ENCODE measurements at regions not wholly inside any gene's neighbourhood (a gene's known extent, or its start where the extent isn't known, plus 50 kb on each side); places are given as distances from the start of the nearest gene placed in this dataset.
A peak's percentile ranks its signal among the peaks of the same experiment; 100 is the strongest.
"Not testable (repeated sequence)": the region's sequence is repeated elsewhere in the genome, so short reads cannot be mapped to it uniquely, and the experiment has no call there.

DNA sequence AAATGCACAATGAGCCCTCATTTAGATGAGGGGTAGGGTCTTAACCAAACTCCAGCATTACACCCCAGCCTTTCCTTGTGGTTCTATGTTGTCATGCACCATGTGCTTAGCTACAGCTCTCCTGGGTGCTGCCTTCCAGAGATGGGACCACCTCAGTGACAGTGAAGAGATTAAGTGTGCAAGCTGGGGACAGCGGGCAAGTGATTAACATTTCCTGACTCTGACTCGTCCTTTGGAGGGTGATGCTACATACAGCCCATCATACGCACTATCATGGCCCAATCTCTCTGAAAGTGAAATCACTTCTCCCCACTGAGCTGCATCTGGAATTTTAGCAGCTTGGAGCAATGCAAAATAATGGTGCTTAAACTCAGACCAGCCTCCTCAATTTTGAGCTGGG is 293.0 kb upstream of the PLGLB1 start:
- DNase-seq (ENCODE audit: low read depth in 3 of 3) = not testable (repeated sequence)

DNA sequence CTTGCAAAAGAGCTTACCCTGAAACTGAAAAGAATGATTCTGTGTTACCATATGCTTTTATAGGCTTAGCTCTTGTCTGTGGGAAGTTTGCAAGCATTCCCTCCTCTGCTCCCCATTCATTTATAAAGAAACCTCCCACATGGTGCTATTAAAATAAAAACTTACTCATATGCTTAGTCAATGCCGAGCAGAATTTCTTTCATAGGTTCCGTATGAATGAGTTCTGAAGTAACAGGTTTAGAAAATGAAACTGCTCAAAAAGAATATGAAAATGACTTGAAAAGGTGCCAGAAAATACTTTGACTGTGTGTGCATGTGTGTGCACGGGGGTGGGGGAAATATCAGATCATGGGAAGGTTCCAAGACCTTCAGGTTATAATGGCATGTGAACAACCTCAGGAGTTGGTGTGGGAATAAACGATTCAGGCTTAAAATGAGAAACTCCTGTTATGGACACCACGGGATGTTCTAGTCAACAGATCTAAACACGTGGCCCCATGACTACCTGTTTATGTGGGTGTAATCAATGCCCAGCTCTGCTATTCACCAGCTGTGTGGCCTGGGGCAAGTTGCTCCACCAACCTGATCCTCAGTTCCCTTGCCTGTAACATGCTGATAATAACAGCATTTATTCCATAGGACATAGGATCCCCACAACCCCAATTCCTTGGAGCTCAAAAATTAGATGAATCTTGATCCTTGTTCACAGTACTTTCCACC is 293.7 kb upstream of the PLGLB1 start:
- not testable (repeated sequence) for DNase-seq (ENCODE audit: low read depth in 3 of 3)

DNA sequence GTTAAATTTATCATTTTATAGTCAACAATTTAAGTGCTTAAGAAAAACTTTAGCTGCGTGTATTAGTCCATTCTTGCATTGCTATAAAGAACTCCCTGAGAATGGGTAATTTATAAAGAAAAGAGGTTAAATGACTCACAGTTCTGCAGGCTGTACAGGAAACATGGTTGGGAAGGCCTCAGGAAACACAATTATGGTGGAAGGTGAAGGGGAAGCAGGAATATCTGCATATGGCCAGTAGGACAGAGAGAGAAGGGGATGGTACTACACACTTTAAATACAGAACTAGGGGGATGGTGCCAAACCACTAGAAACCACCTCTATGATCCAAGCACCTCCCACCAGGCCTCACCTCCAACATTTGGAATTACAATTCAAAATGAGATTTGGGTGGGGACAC is 295.5 kb upstream of the PLGLB1 start:
- DNase-seq (ENCODE audit: low read depth in 3 of 3) = not testable (repeated sequence)

DNA sequence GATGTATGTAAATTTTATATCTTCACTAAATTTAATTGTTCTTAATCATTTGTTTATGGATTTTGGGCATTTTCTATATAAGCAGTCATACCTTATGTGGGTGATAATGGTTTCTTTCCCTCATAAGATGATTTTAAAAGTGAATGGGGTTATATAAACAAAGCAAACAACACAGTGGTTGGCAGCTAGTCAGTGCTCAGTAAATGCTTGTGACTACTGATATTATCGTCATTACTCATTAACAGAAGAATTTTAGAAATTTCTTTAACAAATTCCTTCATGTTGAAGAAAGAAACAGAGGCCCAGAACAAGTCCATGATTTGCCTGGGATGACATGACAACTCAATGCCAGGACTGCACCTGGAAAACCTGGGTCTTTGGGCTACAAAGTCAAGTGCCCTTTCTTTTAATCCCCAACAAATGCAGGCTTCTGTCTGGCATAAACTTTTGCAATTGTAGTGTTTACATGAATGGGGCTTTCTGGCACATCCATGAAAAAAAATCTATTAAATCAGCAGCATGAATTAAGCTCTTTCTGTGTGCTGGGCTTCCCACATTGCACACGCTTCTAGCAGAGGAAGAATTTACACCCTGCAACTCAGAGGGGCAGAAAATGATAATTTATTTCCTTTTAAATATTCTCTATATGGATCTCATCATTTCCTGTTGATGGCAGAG is 297.3 kb upstream of the PLGLB1 start:
- DNase-seq (ENCODE audit: low read depth in 3 of 3) = not testable (repeated sequence)

DNA sequence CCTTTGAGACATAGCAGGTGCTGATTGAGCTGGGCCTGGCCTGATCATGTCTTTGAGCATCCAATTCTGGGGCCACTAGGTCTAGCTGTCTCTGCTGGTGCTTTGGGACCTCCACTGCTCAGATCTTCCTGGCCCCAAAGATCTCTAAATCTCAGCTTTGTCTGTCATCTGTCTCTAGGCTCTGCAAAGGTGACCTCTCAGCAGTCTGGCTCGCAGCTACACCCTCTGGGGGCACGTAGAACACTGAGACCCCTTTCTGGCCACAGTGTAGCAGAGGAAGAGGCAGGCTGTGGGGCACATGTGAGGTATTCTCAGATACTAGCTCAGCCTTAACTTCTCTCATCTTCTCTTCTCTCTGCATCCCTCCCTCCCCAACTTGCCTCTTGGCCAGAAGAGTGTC is 298.1 kb upstream of the PLGLB1 start:
- not testable (repeated sequence) for DNase-seq (ENCODE audit: low read depth in 3 of 3)

DNA sequence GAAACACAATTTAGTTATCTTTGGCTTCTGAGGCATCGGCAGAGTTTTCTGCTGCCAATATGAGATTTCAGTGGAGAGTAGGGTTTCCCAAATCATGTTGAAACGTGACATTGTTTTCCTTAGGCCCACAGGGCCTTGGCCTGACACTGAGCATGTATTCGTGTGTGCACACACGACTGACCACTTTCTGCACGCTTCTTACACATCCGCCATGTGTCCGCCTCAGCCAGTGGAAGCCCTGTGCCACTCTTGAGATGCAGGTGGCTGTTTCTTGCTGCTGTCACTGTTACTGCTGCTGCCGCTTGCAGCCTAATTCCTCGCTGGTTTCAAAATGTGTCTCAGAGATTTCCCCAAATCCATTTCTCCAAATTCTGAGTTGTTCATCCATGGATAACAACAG is 299.6 kb upstream of the PLGLB1 start:
- not testable (repeated sequence) for DNase-seq (ENCODE audit: low read depth in 3 of 3)

DNA sequence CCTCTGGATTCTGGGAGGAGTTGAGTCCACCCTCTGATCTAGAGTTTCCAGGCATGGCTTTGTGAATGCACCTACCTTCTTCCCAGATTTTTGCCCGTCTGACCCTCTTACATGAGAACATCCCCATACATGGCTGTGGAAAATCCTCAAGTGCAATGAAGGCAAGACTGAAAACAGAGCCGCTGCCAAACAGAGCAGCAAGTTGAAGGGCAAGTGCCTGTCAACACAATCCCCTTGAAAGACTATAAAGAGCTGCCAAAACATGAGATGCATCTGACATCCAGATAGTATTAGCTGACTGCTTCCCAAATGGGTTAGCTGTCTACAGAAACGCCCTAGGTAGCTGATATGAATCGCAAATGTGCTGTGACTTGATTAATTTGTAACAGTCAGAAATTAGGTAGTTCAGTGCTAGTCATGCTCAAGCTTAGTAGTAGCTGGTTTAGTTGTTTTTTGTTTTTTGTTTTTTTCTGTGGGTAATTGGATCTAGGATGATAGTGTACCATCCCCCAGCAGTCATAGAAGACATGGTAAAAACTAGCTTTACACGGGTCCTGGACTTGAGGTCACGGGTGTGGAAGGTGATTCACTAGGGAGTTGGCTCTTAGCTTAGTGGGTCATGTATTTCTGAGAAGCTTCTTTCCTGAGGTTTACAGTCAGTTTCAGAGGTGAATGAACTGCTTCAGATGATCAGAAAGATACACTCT is 302.8 kb upstream of the PLGLB1 start:
- not testable (repeated sequence) for DNase-seq (ENCODE audit: low read depth in 3 of 3)

DNA sequence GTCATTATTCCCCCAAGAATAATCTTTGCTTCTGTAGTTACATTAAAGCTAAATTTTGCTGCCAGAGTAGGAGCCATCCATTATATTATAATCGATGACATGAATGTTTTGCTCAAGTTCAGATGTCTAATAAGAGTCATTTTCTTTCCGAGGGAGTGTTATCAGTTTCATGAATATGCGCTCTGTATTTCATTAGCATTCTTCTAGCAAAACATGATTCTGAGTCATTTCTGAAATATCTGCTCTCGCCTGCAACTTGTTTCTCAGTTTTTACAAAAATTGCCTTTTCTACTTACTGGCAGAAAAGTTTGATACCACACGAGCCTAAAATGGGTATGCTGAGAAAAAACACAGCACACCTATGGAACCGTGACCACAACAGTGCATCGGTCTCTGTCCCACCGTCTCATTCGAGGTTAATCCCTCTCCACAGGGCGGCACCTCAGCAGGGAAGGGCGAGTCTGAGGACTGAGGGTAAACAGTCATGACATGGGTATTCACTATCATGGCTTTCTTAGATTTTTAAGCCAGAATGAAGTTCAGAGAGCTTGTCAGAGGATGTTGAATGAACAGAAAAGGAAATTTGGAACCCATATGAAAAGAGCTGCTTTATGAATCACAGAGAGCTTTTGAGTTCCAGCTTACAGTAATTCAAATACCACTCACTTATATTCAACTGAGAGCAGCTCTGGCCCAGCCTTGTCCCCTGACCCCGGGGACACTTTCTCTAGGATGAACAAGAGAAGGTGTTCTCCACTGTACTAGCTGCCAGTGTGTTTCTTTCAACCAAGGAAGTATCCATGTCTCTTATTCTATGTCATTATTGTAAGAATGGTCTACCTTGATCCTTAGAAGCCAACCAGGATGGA is 303.6 kb upstream of the PLGLB1 start:
- not testable (repeated sequence) for DNase-seq (ENCODE audit: low read depth in 3 of 3)

DNA sequence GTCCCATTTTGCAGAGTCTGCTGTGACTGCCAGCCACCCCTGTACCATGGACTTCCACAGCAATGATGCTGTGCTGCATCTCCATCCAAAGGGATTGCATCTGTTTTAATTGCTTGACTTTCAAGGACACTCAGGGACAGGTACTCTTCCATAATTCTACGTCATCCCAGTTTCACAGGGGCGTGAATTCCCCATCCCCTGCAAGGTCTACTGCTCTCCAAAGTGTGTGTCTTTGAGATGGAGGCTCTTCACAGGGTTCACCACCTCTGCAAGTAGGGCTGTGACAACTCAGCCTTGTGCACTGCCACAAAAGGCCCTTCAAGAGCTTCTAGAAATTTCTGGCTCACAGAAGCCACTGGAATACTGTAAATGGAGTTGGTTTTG is 304.3 kb upstream of the PLGLB1 start:
- not testable (repeated sequence) for DNase-seq (ENCODE audit: low read depth in 3 of 3)

DNA sequence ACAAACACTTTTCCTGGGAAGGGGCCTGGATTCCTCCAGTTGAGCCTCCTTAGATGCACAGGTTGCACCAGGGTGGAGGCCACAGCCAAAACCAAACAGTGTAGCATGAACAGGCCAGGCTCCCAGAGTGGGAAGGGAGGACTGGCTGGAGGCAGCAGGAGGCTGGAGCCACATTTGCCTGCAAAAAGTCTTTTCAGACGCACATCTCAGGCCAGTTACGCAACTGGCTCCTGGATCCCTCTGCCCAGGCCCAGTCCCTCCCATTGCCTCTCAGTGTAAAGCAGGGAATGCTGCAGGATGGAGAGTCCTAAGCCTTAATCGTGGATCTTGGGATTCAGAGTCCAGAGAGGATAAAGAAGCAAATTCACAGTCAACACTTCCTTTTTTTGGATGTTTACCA is 305.1 kb upstream of the PLGLB1 start:
- DNase-seq (ENCODE audit: low read depth in 3 of 3) = not testable (repeated sequence)

DNA sequence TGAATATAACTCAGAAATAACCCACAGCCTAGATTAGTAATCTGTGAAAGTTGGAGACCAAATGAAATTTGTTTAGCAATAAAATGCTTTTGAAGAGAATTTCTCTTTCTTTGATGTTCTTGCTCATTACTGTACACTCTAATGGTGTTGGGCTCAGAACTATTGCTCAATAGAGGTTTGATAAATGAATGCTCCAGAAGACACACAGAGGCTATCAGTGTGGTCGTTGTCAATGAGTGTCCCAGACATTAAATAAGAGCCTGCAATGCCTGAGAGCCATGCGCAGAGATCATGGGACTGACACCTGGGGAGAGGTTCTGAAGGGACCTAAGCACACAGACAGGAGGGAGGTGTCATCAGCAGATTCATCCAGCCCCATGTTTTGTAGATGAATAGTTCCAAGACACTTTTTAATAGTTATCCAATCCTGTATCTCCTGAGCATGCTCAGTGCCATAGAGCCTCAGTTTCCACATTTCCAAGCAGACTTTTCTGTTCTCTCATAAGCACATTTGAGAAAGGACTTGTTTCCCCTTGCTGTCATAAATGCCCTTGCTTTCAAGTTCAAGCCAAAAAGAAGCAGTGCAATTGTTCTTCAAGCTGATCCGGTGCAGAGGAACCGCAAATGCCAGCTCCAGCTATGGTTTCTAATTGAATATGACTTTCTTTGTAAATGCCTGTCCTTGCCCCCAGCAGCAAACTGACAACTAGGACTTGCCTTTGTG is 306.2 kb upstream of the PLGLB1 start:
- not testable (repeated sequence) for DNase-seq (ENCODE audit: low read depth in 3 of 3)

DNA sequence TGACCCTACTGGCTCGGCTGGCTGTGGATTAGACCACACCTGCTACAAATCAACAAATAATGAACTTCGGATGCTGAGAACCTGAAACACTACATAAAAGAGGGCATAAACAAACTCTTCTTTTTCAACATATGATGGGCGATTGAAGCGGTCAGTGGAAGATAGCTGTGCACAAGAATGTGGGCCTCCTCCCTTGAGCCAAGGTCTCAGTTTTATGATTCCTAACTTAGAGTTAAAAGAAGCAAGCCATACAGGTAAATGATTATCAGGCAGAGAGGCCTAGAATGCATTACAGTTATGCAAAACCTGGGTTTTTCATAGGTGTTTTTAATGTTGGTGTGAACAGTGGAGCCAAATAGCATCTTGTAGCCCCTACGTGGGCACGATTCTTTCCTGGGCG is 307.9 kb upstream of the PLGLB1 start:
- DNase-seq (ENCODE audit: low read depth in 3 of 3) = not testable (repeated sequence)

DNA sequence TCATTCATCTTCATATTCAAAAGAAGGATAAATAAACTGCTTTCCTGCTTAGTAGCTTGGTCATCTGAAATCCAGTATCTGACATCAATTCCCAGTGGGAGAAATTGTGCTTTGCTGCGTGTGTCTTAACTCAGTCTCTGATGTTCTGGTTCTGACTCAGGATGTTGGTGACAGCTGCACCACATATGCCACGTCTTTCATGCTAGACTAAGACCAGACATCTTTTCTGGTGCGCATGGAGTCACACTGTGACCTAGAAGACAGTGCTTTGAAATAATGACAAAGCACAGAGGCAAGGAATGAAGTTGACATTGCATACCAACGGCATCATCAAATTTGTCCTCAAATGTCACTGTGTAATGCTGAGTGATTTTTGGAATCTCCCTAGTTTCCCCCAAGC is 308.8 kb upstream of the PLGLB1 start:
- DNase-seq (ENCODE audit: low read depth in 3 of 3) = not testable (repeated sequence)

DNA sequence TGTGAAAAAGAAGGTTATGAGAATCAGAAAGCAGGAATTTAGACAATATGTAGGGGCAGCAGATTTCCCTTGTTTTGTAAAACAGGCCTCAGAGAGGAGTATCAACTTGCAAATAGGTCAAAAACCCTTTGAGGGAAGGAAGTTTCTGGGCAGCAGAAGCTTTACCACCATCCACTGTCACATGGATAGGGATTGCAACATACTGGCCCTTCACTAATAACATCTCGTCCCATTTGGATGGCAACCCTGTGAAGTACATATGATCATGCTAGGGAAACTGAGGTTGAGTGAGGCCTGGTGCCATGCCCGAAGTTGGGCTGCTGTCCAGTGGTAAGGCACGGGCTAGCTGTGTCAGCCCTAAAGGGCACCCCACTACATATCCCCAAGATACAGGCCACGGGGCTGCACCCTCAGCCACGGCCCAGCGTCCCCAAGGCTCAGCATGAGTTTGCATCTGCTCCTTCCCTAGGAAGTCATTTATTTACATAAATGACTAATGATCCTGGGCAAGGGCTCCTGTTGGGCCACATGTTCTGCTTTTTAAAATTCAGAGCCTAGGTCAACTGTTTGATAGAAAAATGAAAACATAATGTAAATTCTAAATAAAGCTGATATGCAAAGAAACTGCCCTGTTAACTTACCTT is 310.4 kb upstream of the PLGLB1 start:
- not testable (repeated sequence) for DNase-seq (ENCODE audit: low read depth in 3 of 3)

DNA sequence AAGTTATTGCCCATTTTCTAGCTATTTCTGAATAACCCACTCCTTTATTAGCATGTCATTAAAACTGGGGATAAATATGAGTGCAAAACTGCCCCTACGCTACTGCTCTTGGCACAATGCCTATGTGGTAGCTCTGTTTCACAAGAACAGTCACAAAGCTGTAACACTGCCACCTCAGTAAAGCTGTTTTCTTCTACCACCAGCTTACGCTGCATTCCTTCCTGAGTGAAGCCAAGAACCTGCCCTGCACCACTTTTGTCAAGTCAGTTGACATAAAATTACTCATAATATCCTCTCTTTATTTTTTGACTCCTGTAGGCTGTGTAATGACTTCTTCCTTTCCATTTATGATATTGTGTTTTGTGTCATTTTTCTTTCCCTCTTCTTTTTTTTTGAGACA is 313.2 kb upstream of the PLGLB1 start:
- DNase-seq (ENCODE audit: low read depth in 3 of 3) = not testable (repeated sequence)

DNA sequence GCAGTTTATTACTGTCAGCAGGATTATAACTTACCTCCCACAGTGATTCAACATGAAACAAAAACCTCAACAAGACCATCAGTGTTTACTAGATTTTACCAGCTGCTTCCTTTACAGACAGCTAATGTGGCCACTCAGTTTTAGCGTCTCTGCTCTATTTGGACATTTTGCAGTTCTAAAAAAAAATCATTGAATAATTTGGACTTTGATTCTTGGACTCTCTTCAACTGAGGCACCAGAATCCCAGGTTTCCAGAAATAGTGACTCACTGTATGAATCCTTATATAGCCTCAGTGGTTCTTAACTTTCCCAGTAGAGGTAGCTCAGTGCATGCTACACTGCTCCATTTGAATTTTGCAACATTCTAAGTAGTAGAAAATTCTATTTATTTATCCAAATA is 317.4 kb upstream of the PLGLB1 start:
- DNase-seq (ENCODE audit: low read depth in 3 of 3) = not testable (repeated sequence)

DNA sequence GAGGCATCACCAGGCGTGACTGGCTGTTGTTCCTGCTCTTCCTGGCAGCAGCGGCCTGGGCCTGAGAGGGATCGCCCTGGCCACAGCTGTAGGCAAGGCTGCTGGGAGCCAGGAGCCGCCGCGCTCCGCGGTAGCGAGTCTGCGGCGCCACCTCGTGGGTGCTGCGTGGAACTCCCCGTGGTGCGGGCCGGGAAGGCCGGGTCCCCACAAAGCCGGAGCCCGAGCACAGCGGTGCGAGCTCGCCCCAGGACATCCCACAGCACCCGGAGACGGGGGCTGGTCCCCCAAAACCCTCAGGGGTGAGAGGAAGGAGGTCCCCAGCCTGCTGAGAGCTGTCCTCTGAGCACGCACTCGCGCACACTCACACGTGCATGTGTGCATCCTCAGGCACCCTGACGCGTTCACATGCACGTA is 320.0 kb upstream of the PLGLB1 start:
- peak; percentile 1 to 57 (median 49) for DNase-seq (ENCODE audit: low read depth in 3 of 3)

DNA sequence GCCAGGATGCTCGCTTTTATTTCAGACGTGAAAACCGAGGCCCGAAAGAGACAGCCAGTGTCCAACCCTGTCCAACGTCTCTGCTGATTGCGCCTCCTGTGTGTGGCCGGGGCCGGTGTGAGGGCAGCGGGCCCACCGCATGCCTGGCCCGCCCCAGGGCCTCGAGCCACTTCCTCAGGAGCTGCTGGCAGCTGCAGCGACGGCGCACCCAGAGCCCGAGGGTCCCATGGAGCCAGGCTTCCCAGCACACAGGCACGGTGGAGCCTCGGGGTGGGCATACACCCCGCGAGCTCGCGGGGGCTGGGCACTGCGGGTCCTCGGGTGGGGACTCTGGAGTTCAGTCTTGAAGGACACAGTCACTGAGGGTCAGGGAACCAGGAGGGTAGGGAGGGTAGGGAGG is 320.5 kb upstream of the PLGLB1 start:
- DNase-seq (ENCODE audit: low read depth in 3 of 3) = not testable (repeated sequence)

DNA sequence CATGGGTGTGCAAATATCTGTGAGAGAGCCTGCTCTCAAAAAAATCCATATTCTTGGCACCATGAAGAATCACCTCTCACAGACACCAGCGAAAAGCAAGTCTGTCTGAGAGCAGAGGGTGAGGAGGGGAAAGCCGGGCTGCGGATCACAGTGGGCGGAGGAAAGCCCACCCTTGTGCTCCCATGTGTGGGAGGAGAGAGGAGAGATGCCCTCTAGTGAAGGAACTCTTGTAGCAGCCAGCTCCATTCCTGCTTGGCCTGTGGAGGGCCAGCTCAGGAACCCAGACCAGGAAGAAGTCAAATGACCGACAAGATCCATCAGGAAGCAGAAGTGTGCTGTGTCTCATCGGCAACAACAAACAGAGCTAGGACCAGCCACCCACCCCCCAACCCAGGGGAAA is 321.7 kb upstream of the PLGLB1 start:
- not testable (repeated sequence) for DNase-seq (ENCODE audit: low read depth in 3 of 3)

DNA sequence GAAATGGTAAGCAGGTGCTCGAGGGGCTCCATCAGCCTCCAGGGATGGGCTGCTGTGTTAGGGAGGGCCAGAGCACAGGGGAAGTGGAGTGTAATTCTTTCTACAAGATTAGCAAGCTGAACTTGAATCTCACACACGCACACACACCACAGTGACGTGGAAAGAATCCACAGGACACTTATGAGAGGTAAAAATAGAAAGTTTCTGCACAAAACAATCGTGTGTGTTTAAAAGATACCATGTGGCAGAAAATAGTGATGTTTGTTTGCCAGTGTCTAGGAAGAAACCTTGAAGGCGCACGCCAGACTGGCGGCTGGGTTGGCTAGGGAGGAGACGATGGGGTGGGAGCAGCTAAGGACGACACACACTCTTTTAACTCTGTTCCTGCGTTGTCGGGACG is 323.6 kb upstream of the PLGLB1 start:
- DNase-seq (ENCODE audit: low read depth in 3 of 3) = not testable (repeated sequence)
